ENCODE measurements at regions not wholly inside any gene's neighbourhood (a gene's known extent, or its start where the extent isn't known, plus 50 kb on each side); places are given as distances from the start of the nearest gene placed in this dataset.

DNA sequence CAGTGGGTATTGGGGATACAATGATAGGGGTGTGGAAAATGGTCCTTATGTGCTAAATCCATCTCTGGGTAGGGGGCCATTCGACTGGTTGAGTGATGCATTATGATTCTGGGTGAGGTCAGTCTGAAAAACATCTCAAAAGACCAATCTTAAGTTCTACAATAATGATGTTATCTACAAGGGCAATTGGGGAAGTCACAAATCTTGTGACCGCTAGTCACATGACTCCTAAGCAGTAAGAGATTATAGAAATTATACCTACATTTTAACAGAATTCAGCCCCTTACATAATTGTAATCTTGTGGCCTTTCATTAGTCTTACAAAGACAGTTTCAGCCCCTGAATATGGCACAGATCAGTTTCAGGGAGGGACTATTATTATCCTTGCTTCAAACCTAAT, 224.7 kb downstream of the PIK3R1 start:
- peaks cover 0 to 35% (median 13%) of the 10 kb centered on the region in 4 donors for H3K4me1 ChIP-seq
- DNase-seq (ENCODE audit: extremely low spot score), result no peak
- H3K4me3 ChIP-seq, result no peak overlapping the region
- TF ChIP-seq POLR2A (IDR thresholded peaks at IDR 0.05; ENCODE audit: low read depth), result no peak
- no peak for TF ChIP-seq POLR2AphosphoS5 (IDR thresholded peaks at IDR 0.05)
- TF ChIP-seq EP300 (IDR thresholded peaks at IDR 0.05), result no peak
- TF ChIP-seq, protein P1, sequence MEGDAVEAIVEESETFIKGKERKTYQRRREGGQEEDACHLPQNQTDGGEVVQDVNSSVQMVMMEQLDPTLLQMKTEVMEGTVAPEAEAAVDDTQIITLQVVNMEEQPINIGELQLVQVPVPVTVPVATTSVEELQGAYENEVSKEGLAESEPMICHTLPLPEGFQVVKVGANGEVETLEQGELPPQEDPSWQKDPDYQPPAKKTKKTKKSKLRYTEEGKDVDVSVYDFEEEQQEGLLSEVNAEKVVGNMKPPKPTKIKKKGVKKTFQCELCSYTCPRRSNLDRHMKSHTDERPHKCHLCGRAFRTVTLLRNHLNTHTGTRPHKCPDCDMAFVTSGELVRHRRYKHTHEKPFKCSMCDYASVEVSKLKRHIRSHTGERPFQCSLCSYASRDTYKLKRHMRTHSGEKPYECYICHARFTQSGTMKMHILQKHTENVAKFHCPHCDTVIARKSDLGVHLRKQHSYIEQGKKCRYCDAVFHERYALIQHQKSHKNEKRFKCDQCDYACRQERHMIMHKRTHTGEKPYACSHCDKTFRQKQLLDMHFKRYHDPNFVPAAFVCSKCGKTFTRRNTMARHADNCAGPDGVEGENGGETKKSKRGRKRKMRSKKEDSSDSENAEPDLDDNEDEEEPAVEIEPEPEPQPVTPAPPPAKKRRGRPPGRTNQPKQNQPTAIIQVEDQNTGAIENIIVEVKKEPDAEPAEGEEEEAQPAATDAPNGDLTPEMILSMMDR (IDR thresholded peaks at IDR 0.05), result no peak
- no peaks in the 10 kb centered on the region for H3K9me3 ChIP-seq
- 93% methylated on average over 2 of the region's 2 CpGs for WGBS
- H3K36me3 ChIP-seq, result no peaks in the 10 kb centered on the region
- no peak overlapping the region for H3K27ac ChIP-seq (replicated peaks in 1 of 4)
- no peaks in the 10 kb centered on the region for H3K27me3 ChIP-seq
- intact Hi-C loops (cut with DNase I), result no loop called here

DNA sequence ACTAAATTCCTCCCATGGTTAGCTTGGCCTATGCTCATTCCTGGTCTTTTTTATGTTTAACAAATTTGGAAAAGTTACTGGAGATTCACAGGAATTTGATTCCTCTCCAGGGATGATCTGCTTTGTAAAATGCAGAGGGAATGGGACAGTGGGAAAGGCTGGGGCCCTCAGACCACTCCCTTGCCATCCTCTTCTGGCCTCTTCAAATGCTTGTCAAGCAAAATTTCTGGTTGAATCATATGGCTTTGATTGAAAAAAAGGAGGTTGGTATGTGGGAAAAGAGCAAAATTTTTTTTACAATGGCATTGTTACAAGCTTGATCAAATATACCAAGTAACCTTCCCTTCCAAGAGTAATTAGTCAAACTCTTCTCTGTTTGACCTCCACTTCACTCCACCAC, 225.1 kb downstream of the PIK3R1 start:
- Histone ChIP-seq H3K27me3 (no peaks in the 10 kb centered on the region), H3K27ac (replicated peaks in 1 of 4) (no peak overlapping the region), H3K9me3 (no peaks in the 10 kb centered on the region), H3K36me3 (no peaks in the 10 kb centered on the region), H3K4me3 (no peak overlapping the region), H3K4me1 (peaks cover 0 to 35% (median 13%) of the 10 kb centered on the region in 4 donors)
- DNase-seq (ENCODE audit: extremely low spot score), result no peak
- intact Hi-C loops (cut with DNase I), result no loop called here
- no peak for TF ChIP-seq EP300 (IDR thresholded peaks at IDR 0.05)
- TF ChIP-seq POLR2A (IDR thresholded peaks at IDR 0.05; ENCODE audit: low read depth), result no peak
- TF ChIP-seq POLR2AphosphoS5 (IDR thresholded peaks at IDR 0.05), result no peak

DNA sequence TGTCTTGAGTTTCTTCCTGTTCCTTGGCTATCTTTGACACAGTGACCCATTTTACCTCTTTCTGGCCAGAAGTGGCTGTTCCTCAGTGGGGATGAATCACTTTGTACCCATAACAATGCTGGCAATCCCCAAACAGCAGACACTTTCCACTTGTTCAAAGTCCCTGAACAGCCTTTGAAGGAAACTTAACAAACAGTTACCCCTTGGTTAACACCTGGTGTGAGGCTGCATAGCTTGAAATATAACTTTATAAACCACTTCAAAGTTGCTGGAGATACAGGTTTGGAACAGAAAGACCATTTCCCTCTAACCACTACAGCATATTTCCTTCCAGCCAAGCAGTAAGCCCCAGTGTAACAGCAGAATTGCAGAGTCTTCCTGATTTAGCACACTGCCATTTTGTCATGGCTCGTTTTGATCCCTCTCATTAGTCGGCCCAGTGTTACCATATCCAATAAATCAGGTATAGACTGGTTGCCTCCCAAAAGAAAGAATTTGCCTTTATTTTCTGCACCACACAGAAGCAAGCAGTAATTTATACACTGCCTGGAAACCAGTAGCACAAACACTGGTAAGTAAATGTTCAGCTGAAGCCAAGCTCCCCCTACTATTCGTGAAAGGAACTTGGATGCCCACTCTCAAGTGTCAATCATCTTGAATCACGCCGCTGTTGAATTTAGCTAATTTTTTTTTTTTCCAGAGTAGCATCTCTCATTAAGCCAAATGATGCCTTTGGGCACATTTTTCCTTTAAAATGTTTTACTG, 225.9 kb downstream of the PIK3R1 start:
- H3K4me1 ChIP-seq, result peaks cover 5 to 35% (median 13%) of the 10 kb centered on the region in 4 donors
- TF ChIP-seq, protein P1 (IDR thresholded peaks at IDR 0.05), result no peak
- TF ChIP-seq EP300 (IDR thresholded peaks at IDR 0.05), result no peak
- no peak for TF ChIP-seq POLR2AphosphoS5 (IDR thresholded peaks at IDR 0.05)
- TF ChIP-seq POLR2A (IDR thresholded peaks at IDR 0.05; ENCODE audit: low read depth), result no peak
- no peaks in the 10 kb centered on the region for H3K36me3 ChIP-seq
- H3K9me3 ChIP-seq, result no peaks in the 10 kb centered on the region
- no peak overlapping the region for H3K4me3 ChIP-seq
- intact Hi-C loops (cut with DNase I), result no loop called here
- H3K27me3 ChIP-seq, result no peaks in the 10 kb centered on the region
- no peak for DNase-seq (ENCODE audit: extremely low spot score)
- H3K27ac ChIP-seq (replicated peaks in 1 of 4), result no peak overlapping the region
- 72% methylated on average over 5 of the region's 5 CpGs for WGBS

DNA sequence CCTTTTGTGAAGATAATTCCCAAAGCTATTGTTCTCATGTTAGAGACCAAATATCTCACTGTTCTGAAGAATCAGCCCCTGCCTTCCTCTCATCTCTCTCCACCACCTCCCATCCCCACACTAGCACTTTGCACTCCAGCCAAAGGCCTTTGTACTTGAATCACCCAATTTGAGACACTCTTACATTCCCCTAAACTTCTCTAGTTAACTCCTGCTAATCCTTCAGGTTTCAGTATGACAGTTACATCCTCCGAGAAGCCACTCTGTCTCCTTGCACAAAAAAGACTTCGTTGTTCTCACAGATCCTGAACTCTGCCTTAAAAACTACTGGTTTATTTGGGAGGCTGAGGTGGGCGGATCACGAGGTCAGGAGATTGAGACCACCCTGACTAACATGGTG, 227.5 kb downstream of the PIK3R1 start:
- intact Hi-C loops (cut with DNase I), result no loop called here
- Histone ChIP-seq H3K27ac (replicated peaks in 1 of 4) (no peak overlapping the region), H3K4me1 (peaks cover 5 to 35% (median 13%) of the 10 kb centered on the region in 4 donors), H3K9me3 (no peaks in the 10 kb centered on the region), H3K27me3 (no peaks in the 10 kb centered on the region), H3K36me3 (no peaks in the 10 kb centered on the region), H3K4me3 (no peak overlapping the region)
- 91% methylated on average over 4 of the region's 4 CpGs for WGBS
- TF ChIP-seq EP300 (IDR thresholded peaks at IDR 0.05), result no peak
- no peak for TF ChIP-seq POLR2A (IDR thresholded peaks at IDR 0.05; ENCODE audit: low read depth)
- no peak for DNase-seq (ENCODE audit: extremely low spot score)

DNA sequence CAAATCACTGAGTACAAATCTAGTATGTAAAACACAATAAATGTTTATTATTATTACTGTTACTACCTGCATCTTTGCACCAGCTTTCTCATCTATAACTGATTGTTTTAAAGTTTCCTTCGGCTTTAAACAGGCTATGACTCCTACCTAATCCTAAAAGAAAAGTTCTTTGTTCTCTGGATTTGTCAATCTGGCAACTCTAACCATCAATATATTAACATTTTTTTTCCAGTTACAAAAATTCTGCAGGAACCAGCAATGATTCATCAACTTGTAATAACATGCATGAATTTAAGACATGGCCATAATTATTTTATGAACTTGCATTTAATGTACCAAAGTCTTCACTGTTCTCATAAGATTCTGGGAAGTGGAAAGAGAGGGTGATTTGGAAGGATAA, 228.5 kb downstream of the PIK3R1 start:
- intact Hi-C loops (cut with DNase I), result no loop called here
- TF ChIP-seq EP300 (IDR thresholded peaks at IDR 0.05), result no peak
- TF ChIP-seq POLR2A (IDR thresholded peaks at IDR 0.05; ENCODE audit: low read depth), result no peak
- TF ChIP-seq, protein P1 (IDR thresholded peaks at IDR 0.05), result no peak
- no peak for TF ChIP-seq POLR2AphosphoS5 (IDR thresholded peaks at IDR 0.05)
- WGBS, result 79% methylated on average over 1 of the region's 1 CpG
- Histone ChIP-seq H3K36me3 (no peaks in the 10 kb centered on the region), H3K4me3 (no peak overlapping the region), H3K27me3 (no peaks in the 10 kb centered on the region), H3K27ac (replicated peaks in 1 of 4) (no peak overlapping the region), H3K9me3 (no peaks in the 10 kb centered on the region), H3K4me1 (peaks cover 5 to 35% (median 13%) of the 10 kb centered on the region in 4 donors)
- DNase-seq (ENCODE audit: extremely low spot score), result no peak
